Coronary artery (tissue), 2 donors: ENCODE measurements at regions not wholly inside any gene's neighbourhood (a gene's known extent, or its start where the extent isn't known, plus 50 kb on each side); places are given as distances from the start of the nearest gene placed in this dataset.

Experiments used
- DNase-seq: peaks from one replicate; pipeline ENCODE4 v3.0.0-alpha.2; 2017; ENCODE audit warnings: low spot score
- H3K27ac ChIP-seq, 2 donors: fragments of 200-600 bp; sonication (generic); one replicate each; pipeline ENCODE4 v1.5.1; 2016 to 2019
- H3K4me3 ChIP-seq: fragments of 200-600 bp; sonication (generic); 2 replicates; pipeline ENCODE4 v1.5.1; 2016; ENCODE audit warnings: mild to moderate bottlenecking, moderate library complexity
- TF ChIP-seq, protein P1 (sequence below): fragments of 200-600 bp; sonication (generic); IDR thresholded peaks from one replicate; pipeline ENCODE4 v1.5.1; 2019; ENCODE audit warnings: antibody characterized with exemption

GRCh38 chrX:17917945-17918577 lies 57.0 kb upstream of the RAI2 start:
- no peak for DNase-seq

GRCh38 chrX:17913801-17914200 lies 52.7 kb upstream of the RAI2 start:
- Histone ChIP-seq H3K4me3 (no peak overlapping the region), H3K27ac (no peak overlapping the region)
- TF ChIP-seq, protein P1, sequence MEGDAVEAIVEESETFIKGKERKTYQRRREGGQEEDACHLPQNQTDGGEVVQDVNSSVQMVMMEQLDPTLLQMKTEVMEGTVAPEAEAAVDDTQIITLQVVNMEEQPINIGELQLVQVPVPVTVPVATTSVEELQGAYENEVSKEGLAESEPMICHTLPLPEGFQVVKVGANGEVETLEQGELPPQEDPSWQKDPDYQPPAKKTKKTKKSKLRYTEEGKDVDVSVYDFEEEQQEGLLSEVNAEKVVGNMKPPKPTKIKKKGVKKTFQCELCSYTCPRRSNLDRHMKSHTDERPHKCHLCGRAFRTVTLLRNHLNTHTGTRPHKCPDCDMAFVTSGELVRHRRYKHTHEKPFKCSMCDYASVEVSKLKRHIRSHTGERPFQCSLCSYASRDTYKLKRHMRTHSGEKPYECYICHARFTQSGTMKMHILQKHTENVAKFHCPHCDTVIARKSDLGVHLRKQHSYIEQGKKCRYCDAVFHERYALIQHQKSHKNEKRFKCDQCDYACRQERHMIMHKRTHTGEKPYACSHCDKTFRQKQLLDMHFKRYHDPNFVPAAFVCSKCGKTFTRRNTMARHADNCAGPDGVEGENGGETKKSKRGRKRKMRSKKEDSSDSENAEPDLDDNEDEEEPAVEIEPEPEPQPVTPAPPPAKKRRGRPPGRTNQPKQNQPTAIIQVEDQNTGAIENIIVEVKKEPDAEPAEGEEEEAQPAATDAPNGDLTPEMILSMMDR, result no peak
- DNase-seq, result no peak

More at GRCh38 chrX:17917945-17918577, 57.0 kb upstream of the RAI2 start:
- Histone ChIP-seq H3K27ac (no peak overlapping the region), H3K4me3 (no peak overlapping the region)
- TF ChIP-seq, protein P1, result no peak
